Fibroblast of pulmonary artery (primary cell): ENCODE measurements at regions not wholly inside any gene's neighbourhood (a gene's known extent, or its start where the extent isn't known, plus 50 kb on each side); places are given as distances from the start of the nearest gene placed in this dataset.

Source experiments
- DNase-seq: peaks from one replicate; pipeline ENCODE4 v3.0.0-alpha.2; 2010; ENCODE audit warnings: low read depth
- H3K4me3 ChIP-seq: replicated peaks from 2 replicates; pipeline ENCODE4 v1.5.1; 2011; ENCODE audit warnings: low read depth, mild to moderate bottlenecking, control low read depth, low read length, moderate library complexity
- TF ChIP-seq, protein P1 (sequence below): IDR thresholded peaks from 2 replicates; pipeline ENCODE4 v1.5.1; 2011; ENCODE audit warnings: mild to moderate bottlenecking, control low read depth, low read length, inconsistent platforms; ENCODE audit errors: missing control alignments

DNA sequence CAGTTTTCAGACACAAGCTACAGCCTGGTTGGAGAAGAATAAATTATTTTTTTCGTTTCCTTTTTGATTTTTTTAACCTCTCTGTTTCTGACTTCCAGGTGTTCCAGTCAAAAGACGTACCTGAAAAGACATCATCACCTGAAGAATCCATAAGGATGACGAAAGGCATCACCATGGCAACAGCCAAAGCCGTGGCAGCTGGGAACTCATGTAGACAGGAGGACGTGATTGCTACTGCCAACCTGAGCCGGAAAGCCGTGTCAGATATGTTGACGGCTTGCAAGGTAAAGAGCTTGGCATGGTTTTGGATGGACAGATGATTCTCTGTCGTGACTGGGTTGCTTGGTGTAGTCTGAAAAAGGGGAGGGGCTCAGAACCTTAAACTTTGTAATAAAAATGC is 237.0 kb upstream of the TPM1 start:
- TF ChIP-seq, protein P1, sequence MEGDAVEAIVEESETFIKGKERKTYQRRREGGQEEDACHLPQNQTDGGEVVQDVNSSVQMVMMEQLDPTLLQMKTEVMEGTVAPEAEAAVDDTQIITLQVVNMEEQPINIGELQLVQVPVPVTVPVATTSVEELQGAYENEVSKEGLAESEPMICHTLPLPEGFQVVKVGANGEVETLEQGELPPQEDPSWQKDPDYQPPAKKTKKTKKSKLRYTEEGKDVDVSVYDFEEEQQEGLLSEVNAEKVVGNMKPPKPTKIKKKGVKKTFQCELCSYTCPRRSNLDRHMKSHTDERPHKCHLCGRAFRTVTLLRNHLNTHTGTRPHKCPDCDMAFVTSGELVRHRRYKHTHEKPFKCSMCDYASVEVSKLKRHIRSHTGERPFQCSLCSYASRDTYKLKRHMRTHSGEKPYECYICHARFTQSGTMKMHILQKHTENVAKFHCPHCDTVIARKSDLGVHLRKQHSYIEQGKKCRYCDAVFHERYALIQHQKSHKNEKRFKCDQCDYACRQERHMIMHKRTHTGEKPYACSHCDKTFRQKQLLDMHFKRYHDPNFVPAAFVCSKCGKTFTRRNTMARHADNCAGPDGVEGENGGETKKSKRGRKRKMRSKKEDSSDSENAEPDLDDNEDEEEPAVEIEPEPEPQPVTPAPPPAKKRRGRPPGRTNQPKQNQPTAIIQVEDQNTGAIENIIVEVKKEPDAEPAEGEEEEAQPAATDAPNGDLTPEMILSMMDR = no peak
- DNase-seq = no peak
- H3K4me3 ChIP-seq = no peak overlapping the region

DNA sequence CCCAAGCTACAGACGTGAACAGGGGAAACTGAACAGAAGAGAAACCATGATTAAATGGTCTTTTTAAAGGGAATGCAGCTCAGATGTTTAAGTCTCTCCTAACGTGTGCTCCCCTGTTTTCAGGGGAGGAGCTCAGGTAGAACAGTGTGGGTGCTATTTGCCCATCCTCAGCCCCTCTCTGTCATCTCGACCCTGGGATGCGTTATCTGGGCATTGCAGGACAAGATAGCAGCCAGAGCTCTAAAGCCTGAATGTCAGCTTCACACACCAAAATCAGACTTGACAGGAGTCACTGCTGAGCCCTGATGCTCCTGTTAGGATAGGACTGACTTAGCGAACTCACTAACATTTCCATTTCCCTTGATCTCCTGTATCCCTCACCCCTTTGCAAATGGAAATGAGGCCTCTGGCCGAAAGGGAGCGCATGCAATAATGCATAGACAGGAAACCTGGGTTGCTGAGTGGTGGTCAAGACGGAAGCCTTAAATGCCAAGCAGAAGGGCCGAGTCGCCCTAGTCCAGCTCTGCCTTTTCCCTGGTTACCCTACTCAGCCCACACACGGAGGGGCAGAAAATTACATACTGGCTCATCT is 234.9 kb upstream of the TPM1 start:
- DNase-seq = no peak
- no peak overlapping the region for H3K4me3 ChIP-seq
- TF ChIP-seq, protein P1 = no peak

DNA sequence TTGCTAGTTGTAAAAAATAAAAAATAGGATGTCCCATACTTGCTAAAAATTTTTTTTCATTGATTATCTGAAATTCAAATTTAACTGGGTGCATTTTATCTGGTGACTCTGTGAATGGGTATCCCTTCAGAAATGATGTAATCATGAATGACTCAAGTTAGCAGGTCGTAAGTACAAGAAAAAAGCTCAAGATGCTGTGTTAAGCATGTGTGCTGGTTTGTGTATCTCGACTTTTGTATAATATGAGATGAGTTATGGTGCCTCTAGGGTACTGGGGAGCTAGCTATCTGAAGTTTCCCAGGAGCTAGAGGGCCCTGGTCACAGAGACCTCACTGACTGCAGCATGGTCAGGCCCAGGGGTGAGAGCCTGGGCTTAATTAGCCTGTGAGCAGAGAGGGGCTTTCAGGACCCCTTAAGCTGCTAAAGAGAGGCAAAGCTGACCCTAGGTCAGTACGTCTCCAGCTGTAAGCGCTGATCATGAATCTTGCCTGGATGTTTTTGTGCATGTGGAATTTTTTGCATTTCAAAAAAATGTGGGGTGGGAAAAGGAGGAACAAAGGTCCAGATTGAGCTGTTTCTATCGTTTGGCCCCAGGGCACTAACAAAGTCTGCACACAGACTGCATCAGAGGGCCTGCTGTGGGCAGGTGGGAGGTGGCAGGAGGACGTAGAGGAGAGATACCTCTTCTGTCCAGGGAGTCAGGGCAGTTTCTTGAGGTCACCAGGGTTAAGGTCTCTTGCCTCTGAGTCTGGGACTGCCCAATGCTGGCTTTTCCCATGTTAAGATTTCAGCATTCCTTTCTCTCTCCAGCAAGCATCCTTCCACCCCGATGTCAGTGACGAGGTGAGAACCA is 233.2 kb upstream of the TPM1 start:
- TF ChIP-seq, protein P1 = no peak
- H3K4me3 ChIP-seq = no peak overlapping the region
- peak; percentile 48 for DNase-seq

DNA sequence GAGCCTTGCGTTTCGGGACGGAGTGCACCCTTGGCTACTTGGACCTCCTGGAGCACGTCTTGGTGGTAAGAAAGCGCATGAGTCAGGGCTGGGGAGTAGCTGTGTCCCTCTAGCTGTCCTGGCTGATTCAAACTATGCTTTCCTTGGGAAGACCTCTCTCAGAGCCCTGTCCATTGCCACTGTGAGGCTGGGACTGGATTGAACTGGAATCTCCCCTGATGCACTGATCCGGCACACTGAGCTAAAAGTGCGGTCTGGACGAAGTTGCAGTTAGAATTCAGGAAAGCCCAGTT is 232.6 kb upstream of the TPM1 start:
- no peak for DNase-seq
- TF ChIP-seq, protein P1 = no peak
- no peak overlapping the region for H3K4me3 ChIP-seq

DNA sequence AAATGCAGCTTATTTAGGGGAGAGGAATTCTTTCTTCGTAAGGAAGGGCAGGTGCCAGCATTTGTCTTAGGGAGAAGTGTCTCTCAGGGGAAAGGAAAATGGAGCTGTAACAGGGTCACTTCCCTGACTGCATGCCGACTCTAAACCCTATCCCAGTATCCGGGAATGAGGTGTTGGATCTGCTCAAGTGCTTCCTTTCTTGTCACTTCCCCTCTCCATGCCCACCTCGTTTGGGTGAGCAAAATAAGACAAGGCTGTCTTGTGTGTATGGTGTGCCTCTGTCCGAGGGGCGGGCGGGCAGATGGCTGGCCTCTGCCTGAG is 230.1 kb upstream of the TPM1 start:
- no peak for DNase-seq
- TF ChIP-seq, protein P1 = no peak
- no peak overlapping the region for H3K4me3 ChIP-seq

DNA sequence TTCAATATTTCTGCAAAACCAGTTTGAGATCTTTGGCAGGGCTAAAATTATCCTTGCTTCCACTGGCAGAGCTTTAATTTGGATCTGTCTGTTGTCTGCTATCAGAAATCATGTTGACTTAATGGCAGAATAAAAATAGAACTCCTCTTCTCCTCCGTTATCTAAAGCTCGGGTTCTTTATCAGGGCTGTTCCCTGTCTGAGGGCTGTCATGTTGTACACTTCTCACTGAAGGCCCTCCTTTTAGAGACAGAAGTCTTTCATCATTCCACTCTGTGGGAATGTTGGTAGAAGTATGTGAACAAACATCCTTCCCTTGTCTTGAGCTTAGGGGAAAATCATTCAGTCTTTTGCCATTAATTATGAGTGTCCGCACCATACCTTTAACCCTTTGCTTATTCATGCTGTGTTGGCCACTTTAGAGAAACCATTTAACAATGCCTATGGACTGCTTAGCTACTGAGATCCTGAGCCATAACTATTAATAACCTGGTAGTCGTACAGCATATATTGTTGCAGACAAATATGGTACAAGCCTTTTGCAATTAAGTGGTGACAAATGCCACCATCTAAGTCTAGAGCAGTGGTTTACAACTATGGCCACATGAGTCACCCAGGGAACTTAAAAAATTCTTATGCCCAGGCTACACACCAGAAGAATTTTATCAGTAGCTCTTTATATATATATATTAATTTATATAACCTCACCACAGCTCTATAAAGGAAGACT is 226.0 kb upstream of the TPM1 start:
- no peak overlapping the region for H3K4me3 ChIP-seq
- TF ChIP-seq, protein P1 = no peak
- peak; percentile 42 for DNase-seq
